Renal pelvis (tissue), 1 donor: ENCODE measurements at regions not wholly inside any gene's neighbourhood (a gene's known extent, or its start where the extent isn't known, plus 50 kb on each side); places are given as distances from the start of the nearest gene placed in this dataset.
"Not testable (repeated sequence)": the region's sequence is repeated elsewhere in the genome, so short reads cannot be mapped to it uniquely, and the experiment has no call there.

Source experiments
- DNase-seq: peaks from one replicate; pipeline ENCODE4 v3.0.0-alpha.2; 2013

DNA sequence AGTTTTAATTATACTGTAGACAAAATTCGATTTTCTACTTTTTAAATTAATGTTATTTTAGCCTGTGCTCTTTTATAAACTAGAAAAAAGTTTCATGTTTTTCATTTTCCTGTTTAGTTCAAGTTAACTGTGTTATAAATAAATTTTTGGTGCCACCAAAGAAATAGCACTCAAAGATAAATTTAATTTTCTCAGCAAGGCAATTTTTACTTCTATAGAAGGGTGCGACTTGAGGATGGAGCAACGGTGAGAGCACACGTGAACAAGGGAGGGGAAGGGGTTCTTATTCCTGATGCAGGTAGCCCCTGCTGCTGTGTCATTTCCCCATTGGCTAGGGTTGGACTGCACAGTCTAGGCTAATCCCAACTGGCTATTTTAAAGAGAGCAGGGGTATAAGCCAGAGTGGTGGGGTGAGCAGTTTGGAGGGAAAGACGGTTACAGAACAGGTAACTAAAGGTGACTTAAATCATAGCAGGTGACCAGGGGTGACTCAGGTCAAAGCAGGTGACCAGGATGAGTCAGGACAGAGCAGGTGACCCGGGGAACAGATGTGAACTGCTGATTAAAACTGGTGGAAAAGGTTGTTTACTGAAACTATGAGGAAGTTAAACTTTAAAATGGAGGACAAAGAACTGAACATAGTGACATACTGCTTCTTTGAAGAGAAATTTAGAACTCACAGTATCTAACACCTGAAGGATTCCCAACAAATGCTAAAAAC lies 104.6 kb upstream of the GPBP1 start:
- no peak for DNase-seq

DNA sequence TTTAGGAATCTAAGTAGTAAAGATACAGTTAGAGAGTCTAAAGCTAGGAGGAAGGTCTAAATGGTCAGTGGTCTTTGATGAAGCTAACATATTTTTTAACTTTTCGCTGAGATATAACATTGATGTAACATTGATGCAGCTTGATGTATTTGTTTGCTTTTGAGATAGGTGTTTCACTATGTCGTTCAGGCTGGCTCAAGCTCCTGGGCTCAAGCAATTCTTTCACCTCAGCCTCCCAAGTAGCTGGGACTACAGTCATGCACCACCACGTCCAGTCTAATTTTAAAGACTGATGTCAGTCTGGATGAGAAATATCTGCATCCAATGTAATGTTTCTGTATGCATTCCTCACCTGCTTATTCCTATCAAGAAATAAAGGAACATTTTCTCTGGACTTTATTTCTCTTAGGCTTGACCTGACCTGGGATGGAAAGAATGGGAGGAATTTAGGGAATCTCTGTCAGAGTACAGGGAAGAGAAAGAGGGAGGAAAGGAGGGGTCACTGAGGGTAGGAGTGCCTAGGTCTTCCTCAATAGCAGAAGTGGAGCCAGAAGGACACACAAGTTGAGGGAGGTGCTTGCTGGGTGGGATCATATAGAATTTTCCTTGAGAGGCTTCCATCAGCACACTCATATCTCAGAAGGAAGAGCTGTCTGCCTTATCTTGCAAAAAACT lies 101.5 kb upstream of the GPBP1 start:
- DNase-seq, result no peak

DNA sequence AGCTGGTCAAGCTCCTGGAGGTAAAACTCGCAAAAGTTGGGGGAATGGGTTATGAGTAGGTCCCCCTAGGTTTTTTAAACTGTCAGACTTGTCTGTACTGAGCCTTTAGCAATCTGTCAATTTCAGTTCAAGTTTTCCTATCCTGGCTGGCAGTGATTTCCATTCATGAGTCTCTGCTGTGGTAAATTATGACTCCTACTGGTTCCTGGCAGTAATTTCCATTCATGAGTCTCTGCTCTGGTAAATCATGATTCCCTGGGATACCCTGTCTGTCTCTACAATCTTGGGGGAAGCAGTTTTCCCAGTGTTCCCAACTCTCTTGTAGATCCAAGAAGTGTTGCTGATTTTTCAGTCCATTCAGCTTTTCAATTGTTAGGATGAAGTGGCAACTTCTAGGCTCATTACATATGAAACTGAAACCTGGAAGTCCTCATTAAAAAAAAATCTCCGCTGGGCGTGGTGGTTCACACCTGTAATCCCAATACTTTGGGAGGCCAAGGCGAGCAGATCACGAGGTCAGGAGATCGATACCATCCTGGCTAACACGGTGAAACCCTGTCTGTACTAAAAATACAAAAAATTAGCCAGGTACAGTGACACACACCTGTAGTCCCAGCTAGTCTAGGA lies 91.3 kb upstream of the GPBP1 start:
- no peak for DNase-seq

DNA sequence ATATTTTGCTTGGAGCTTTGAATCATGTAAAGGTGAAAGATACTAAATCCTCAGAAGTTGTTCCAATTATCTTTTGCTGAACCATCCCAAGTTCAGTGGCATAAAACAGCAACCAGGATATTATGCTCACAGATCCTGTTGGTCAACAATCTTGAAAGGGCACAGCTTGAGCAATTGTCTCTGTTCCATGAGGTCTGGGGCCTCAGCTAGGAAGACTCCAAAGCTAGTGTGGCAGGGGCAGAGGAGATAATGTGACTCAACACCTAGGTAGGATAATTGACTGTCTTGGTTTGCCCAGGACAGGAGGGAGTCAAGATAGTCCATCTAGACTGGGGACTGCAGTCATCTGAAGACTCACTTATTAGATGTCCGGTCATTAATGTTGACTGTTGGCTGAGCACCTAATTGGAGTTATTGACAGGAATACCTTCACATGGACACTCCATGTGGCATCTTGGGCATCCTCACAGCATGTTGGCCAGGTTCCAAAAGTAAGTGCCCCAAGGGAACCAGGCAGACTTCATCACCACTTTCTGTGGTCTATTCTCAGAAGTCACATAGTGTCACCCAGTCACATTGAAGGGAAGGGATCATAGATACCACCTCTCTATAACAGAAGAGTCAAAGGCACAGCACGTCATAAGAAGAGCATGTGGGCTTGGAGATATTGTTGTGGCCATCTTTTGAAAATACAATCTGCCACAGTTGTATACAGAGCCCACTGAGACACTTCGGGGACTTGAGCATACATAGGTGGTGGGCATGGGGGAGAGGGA lies 88.4 kb upstream of the GPBP1 start:
- DNase-seq, result no peak

DNA sequence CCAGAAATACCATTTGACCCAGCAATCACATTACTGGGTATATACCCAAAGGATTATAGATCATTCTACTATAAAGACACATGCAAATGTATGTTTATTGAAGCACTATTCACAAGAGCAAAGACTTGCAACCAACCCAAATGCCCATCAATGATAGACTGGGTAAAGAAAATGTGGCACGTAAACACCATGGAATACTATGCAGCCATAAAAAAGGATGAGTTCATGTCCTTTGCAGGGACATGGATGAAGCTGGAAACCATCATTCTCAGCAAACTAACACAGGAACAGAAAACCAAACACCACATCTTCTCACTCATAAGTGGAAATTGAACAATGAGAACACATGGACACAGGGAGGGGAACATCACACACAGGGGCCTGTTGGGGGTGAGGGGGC lies 85.9 kb upstream of the GPBP1 start:
- not testable (repeated sequence) for DNase-seq

DNA sequence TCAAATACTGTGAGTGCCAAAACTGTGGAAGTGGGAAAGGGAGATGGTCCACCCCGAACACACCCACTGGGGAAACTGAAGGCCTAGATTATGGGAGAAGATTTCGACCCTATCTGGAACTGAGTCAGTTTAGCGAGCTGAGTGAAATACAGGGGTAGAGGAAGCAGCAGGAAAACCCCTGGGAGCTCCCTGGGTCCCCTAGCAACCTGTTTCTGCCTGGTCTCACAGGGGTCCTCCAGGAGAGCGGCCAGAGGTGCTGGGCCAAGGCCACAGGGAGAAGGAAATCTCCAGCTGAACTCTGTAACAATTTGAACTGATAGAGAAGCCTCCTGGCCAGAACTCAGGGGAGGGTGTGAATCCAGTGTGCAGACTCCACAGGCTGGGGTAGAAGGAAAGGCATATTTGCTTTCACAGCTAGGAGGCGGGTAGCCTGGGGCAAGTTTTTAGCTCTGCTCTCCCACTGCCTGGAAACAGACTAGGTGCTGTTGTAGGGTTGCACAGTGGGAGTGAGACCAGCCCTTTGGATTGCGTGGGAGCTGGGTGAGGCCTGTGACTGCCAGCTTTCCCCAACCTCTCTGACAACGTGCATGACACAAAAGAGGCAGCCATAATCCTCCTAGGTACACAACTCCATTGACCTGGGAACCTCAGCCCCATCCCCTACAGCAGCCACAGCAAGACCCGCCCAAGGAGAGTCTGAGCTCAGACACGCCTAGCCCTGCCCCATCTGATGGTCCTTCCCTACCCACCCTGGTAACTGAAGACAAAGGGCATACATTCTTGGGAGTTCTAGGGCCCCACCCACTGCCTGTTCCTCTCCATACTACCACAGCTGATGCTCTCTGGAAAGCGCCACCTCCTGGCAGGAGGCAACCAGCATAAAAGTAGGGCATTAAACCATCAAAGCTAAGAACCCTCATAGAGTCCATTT lies 78.8 kb upstream of the GPBP1 start:
- no peak for DNase-seq

DNA sequence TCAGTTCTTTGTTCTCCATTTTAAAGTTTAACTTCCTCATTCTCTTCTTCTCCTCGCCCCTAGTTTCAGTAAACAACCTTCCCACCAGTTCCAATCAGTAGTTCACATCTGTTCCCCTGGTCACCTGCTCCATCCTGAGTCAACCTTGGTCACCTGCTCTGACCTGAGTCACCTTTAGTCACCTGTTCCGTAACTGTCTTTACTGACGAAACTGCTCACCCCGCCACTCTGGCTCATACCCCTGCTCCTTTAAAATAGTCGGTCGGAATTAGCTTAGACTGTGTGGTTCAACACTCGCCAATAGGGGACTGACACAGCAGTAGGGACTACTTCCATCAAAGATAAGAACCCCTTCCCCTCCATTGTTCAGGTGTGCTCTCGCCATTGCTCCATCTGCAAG lies 76.3 kb upstream of the GPBP1 start:
- DNase-seq, result no peak

DNA sequence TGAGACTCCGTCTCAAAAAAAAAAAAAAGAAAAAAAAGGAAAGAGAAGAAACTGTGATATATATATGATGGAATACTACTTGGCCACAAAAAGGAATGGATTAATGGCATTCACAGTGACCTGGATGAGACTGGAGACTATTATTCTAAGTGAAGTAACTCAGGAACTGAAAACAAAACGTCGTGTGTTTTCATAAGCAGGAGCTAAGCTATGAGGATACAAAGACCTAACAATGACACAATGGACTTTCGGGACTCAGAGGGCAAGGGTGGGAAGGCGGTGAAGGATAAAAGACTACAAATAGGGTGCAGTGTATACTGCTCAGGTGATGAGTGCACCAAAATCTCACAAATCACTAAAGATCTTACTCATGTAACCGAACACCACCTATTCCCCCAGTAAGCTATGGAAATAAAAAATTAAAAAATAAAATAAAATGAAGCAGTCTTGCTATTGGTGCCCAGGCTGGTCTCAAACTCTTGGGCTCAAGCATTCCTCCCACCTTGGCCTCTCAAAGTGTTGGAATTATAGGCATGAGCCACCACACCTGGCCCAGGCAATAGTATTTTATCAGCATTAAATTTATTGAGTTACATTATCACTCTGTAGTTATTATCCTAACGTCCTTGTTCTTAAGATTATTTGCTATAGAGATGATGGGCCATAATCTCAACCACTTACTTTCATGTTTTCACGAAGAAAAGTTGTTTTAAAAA lies 71.5 kb upstream of the GPBP1 start:
- no peak for DNase-seq

DNA sequence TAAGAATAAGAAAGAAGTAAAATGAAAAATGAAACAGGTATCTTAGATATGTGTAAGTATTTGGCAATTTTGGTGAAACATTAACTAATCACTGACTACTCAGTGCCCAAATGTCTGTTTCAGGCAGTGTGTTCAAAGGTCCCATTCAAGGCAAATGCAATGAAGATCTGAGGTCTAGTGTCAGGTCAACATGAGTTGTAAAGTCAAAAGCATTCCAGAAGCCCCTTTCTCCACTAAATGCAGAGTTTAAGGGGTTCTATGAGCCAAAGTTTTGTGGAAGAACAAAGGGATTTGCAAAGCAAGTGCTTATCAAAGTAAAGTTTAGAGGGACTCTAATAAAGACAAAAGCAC lies 71.0 kb upstream of the GPBP1 start:
- no peak for DNase-seq

DNA sequence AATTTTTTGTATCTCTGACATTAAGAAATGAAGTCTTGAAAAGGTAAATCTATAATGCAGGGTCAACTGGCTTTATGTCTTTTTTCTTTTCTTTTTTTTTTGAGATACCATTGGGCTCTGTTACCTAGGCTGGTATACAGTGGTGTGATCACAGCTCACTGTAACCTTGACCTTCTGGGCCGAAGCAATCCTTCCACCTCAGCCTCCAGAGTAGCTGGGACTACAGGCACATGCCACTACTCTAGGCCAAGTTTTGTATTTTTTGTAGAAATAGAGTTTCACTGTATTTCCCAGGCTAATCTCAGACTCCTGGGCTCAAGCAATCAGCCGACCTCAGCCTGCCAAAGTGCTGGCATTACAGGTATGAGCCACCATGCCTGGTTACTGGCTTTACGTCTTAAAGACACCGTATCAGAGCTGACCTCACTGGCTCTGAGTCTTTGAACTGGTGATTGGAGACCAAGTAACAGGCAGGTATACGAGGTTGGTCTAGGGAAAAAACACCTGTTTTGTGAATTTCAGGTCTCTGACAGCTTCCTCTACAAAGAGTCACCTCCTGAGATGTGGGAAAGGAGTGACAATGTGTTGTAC lies 70.4 kb upstream of the GPBP1 start:
- DNase-seq, result no peak

DNA sequence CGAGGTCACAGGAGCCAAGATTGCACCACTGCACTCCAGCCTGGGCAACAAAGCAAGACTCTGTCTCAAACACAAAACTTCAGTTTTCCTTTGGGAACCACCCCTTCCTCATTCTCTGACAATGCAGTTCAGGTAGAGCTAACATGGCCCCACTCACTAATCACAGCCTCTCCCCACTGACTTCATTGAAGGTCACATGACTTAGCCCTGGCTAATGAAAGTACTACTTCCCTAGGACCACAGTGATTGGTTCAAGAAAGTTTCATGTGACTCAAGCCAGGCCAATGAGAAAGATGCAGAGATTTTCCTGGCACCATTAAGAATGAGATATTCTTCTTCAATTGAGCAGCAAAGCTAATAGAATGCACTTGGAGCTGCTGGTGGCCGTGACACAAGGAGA lies 67.2 kb upstream of the GPBP1 start:
- DNase-seq, result no peak

DNA sequence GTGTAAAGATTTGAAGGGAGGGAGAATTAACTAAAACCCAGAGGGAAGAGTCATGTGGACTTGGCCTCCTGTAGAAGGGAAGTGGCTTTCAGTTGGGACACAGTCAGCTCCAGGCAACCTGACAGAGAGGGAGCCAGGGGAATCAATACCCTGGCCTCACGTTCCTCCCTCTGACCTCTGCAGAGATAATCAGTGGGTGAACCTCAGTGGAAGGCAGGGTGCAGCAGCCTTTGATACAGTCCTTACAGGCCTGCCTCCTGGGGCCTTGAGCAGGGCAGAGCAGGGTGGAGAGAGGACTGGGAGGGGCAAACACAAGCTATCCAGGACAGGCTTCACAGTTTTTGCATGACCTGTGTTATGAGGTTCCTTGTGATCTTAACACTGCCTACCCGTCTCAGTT lies 61.9 kb upstream of the GPBP1 start:
- DNase-seq, result no peak

DNA sequence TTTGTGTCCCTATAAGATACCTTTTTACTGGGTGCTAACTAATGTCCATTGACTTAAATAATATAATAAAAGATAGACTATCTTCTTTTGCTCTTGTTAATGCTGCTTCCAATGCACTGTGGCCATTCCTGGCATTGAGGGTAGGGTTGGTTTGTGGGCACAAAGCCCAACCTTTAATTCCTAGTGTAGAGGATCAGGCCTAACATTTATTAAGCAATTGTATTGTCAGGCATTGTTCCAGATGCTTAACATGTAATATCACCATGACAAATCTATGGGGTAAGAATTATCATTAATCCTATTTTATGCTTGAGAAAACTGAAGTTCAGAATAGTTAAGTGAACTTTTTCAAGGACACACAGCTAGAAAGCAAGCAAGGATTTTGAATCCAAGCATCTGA lies 60.4 kb upstream of the GPBP1 start:
- DNase-seq, result no peak

DNA sequence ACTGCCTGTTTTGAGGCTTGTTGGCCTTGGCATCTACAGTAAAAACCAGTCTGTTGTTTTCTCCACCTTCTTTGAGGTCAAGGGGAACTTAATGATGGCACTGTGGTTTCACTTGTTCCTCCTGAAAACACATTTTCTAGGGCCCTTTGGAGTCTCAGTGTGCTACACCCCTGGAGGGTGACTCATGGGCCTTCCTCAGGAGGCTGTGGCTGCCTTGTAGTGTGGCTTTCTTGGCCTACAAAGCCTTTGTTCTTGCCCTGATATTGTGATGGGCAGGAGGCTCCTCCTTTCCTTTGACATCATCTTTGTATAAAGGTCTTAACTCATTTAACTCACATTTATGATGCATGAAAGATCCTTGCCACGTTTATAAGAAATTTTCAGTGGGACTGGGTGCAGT lies 56.3 kb upstream of the GPBP1 start:
- DNase-seq, result no peak

DNA sequence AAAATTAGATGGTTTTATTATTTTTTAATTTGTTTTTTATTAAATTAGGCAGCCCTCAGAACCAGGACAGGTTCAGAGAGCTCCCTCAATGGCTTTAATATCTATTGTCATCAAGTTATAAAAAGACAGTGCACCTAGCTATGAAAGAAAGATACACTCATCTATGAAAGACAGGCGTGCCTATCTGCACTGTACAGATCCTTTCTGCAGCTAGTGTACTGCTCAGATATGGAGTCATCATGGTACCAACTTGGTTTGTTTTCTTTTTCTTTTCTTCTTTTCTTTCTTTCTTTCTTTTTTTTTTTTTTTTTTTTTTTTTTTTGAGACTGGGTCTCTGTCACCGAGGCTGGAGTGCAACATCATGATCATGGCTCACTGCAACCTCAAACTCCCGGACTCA lies 54.8 kb upstream of the GPBP1 start:
- no peak for DNase-seq

DNA sequence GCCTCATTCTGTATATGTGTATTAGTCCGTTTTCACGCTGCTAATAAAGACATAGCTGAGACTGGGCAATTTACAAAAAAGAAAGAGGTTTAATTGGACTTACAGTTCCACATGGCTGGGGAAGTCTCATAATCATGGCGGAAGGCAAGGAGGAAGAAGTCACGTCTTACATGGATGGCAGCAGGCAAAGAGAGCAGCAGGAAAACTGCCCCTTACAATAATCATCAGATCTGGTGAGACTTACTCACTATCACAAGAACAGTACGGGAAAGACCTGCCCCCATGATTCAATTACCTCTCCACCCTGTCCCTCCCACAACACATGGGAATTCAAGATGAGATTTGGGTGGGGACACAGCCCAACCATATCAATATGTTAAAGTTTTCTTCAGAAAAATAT lies 49.8 kb upstream of the GPBP1 start:
- no peak for DNase-seq
